ENCODE measurements at regions not wholly inside any gene's neighbourhood (a gene's known extent, or its start where the extent isn't known, plus 50 kb on each side); places are given as distances from the start of the nearest gene placed in this dataset.

GRCh38 chr6:156454867-156455266 lies 322.3 kb upstream of the ARID1B start:
- TF ChIP-seq CSRNP3 (CRISPR knock-in tag; IDR thresholded peaks at IDR 0.05) (no peak), TCF4 (CRISPR knock-in tag; IDR thresholded peaks at IDR 0.05; ENCODE audit: borderline replicate concordance) (no peak)

GRCh38 chr6:156451726-156452125 lies 325.5 kb upstream of the ARID1B start:
- ATAC-seq, result no peak
- TF ChIP-seq ZFP30 (CRISPR knock-in tag; IDR thresholded peaks at IDR 0.05), result no peak
- TF ChIP-seq ZNF70 (CRISPR knock-in tag; IDR thresholded peaks at IDR 0.05), result no peak
- TF ChIP-seq ESRRG (CRISPR knock-in tag; IDR thresholded peaks at IDR 0.05), result no peak
- TF ChIP-seq CSDC2 (CRISPR knock-in tag; IDR thresholded peaks at IDR 0.05), result no peak
- no peak for TF ChIP-seq RARB (CRISPR knock-in tag; IDR thresholded peaks at IDR 0.05)
- TF ChIP-seq ARNTL (CRISPR knock-in tag; IDR thresholded peaks at IDR 0.05; ENCODE audit: borderline replicate concordance, low read depth), result no peak
- TF ChIP-seq PATZ1 (CRISPR knock-in tag; IDR thresholded peaks at IDR 0.05; ENCODE audit: borderline replicate concordance), result no peak
- TF ChIP-seq TSHZ2 (CRISPR knock-in tag; IDR thresholded peaks at IDR 0.05), result no peak
- no peak for TF ChIP-seq ZFP3 (CRISPR knock-in tag; IDR thresholded peaks at IDR 0.05)

More at GRCh38 chr6:156454867-156455266, 322.3 kb upstream of the ARID1B start:
- ATAC-seq, result no peak

GRCh38 chr6:156451088-156451487 lies 326.1 kb upstream of the ARID1B start:
- ATAC-seq, result no peak
- TF ChIP-seq ZNF70 (CRISPR knock-in tag; IDR thresholded peaks at IDR 0.05) (no peak), RARB (CRISPR knock-in tag; IDR thresholded peaks at IDR 0.05) (no peak), ZFP30 (CRISPR knock-in tag; IDR thresholded peaks at IDR 0.05) (no peak), TOX (CRISPR knock-in tag; IDR thresholded peaks at IDR 0.05; ENCODE audit: borderline replicate concordance) (no peak), ZFP3 (CRISPR knock-in tag; IDR thresholded peaks at IDR 0.05) (no peak), POU6F1 (CRISPR knock-in tag; IDR thresholded peaks at IDR 0.05; ENCODE audit: borderline replicate concordance, low read depth) (no peak), TSHZ2 (CRISPR knock-in tag; IDR thresholded peaks at IDR 0.05) (no peak), ZNF8 (CRISPR knock-in tag; IDR thresholded peaks at IDR 0.05) (no peak), ESRRG (CRISPR knock-in tag; IDR thresholded peaks at IDR 0.05) (no peak), CREB5 (CRISPR knock-in tag; IDR thresholded peaks at IDR 0.05; ENCODE audit: low read depth) (no peak), CSRNP3 (CRISPR knock-in tag; IDR thresholded peaks at IDR 0.05) (no peak)
